GM23338 (cell line): ENCODE measurements at regions not wholly inside any gene's neighbourhood (a gene's known extent, or its start where the extent isn't known, plus 50 kb on each side); places are given as distances from the start of the nearest gene placed in this dataset.

ENCODE experiments used
- ATAC-seq: fragments of 200-7000 bp; cut with Tn5 transposase; 3 replicates; pipeline ENCODE4 v1.9.1; 2020
- DNase-seq: peaks from one replicate; pipeline ENCODE4 v3.0.0-alpha.2; 2015; ENCODE audit warnings: low spot score
- H2AFZ ChIP-seq: fragments of 200-600 bp; sonication (generic); 2 replicates; pipeline ENCODE4 v1.8.0; 2016; ENCODE audit warnings: antibody characterized with exemption, mild to moderate bottlenecking, moderate library complexity
- H3F3A ChIP-seq: fragments of 200-600 bp; sonication (generic); replicated peaks from 2 replicates; pipeline ENCODE4 v1.8.0; 2017; ENCODE audit warnings: antibody characterized with exemption, mixed run types, low read depth
- H3K27ac ChIP-seq: fragments of 200-600 bp; sonication (generic); 2 replicates; pipeline ENCODE4 v1.6.1; 2016; ENCODE audit warnings: low read depth
- H3K27me3 ChIP-seq: fragments of 200-600 bp; sonication (generic); 2 replicates; pipeline ENCODE4 v1.8.0; 2016; ENCODE audit warnings: mild to moderate bottlenecking, mixed run types, moderate library complexity; ENCODE audit not compliant: insufficient read depth
- H3K36me3 ChIP-seq: fragments of 200-600 bp; sonication (generic); 2 replicates; pipeline ENCODE4 v1.8.0; 2016; ENCODE audit warnings: mild to moderate bottlenecking; ENCODE audit not compliant: insufficient read depth
- H3K4me1 ChIP-seq: fragments of 200-600 bp; sonication (generic); 2 replicates; pipeline ENCODE4 v1.8.0; 2016; ENCODE audit warnings: mild to moderate bottlenecking, moderate library complexity; ENCODE audit not compliant: insufficient read depth
- H3K4me2 ChIP-seq: fragments of 200-600 bp; sonication (generic); 2 replicates; pipeline ENCODE4 v1.7.1; 2017; ENCODE audit warnings: mixed run types
- H3K4me3 ChIP-seq: fragments of 200-600 bp; sonication (generic); 2 replicates; pipeline ENCODE4 v1.6.1; 2016; ENCODE audit warnings: mixed run types
- H3K79me2 ChIP-seq: fragments of 200-600 bp; sonication (generic); replicated peaks from 2 replicates; pipeline ENCODE4 v1.8.0; 2017; ENCODE audit warnings: mild to moderate bottlenecking; ENCODE audit not compliant: insufficient read depth
- H3K9me2 ChIP-seq: fragments of 200-600 bp; sonication (generic); 2 replicates; pipeline ENCODE4 v1.8.0; 2017; ENCODE audit not compliant: insufficient read depth
- H4K20me1 ChIP-seq: fragments of 200-600 bp; sonication (generic); replicated peaks from 2 replicates; pipeline ENCODE4 v1.8.0; 2017; ENCODE audit warnings: mild to moderate bottlenecking; ENCODE audit not compliant: insufficient read depth
- H3K27ac Mint-ChIP-seq: 2 replicates; pipeline ENCODE4 v1.8.0; 2020; ENCODE audit warnings: inconsistent platforms, mild to moderate bottlenecking, moderate library complexity, mixed read lengths
- H3K27me3 Mint-ChIP-seq: 3 replicates; pipeline ENCODE4 v1.8.0; 2022; ENCODE audit warnings: low read depth, mild to moderate bottlenecking, moderate library complexity, mixed read lengths, inconsistent platforms; ENCODE audit not compliant: insufficient read depth, poor library complexity
- H3K36me3 Mint-ChIP-seq: 3 replicates; pipeline ENCODE4 v1.8.0; 2021; ENCODE audit warnings: low read depth, mild to moderate bottlenecking, inconsistent platforms, moderate library complexity, mixed read lengths
- H3K4me1 Mint-ChIP-seq: 3 replicates; pipeline ENCODE4 v1.8.0; 2020; ENCODE audit warnings: mild to moderate bottlenecking, inconsistent platforms, mixed read lengths
- H3K4me3 Mint-ChIP-seq: 3 replicates; pipeline ENCODE4 v1.8.0; 2021; ENCODE audit warnings: moderate library complexity, mild to moderate bottlenecking, inconsistent platforms, mixed read lengths
- H3K9me3 Mint-ChIP-seq: 3 replicates; pipeline ENCODE4 v1.8.0; 2020; ENCODE audit warnings: moderate library complexity, mild to moderate bottlenecking, inconsistent platforms, mixed read lengths
- CREB1 ChIP-seq: fragments of 250-450 bp; sonication (Bioruptor Pico); IDR thresholded peaks from 2 replicates; pipeline ENCODE4 v1.5.0; 2020; ENCODE audit warnings: low read depth, mild to moderate bottlenecking, moderate library complexity
- JUNB ChIP-seq: IDR thresholded peaks from one replicate; pipeline ENCODE4 v1.6.1; 2016; ENCODE audit warnings: antibody characterized with exemption; ENCODE audit not compliant: unreplicated experiment
- REST ChIP-seq: IDR thresholded peaks from one replicate; pipeline ENCODE4 v1.6.1; 2018; ENCODE audit warnings: antibody characterized with exemption; ENCODE audit not compliant: unreplicated experiment
- STAT1 ChIP-seq: IDR thresholded peaks from one replicate; pipeline ENCODE4 v1.6.1; 2016; ENCODE audit warnings: antibody characterized with exemption; ENCODE audit not compliant: unreplicated experiment
- ZNF114 ChIP-seq: fragments of 250-450 bp; sonication (Bioruptor Pico); IDR thresholded peaks from 2 replicates; pipeline ENCODE4 v1.5.0; 2020; ENCODE audit warnings: mild to moderate bottlenecking, moderate library complexity
- ZNF331 ChIP-seq: fragments of 250-450 bp; sonication (Bioruptor Pico); IDR thresholded peaks from 2 replicates; pipeline ENCODE4 v1.5.0; 2020; ENCODE audit warnings: low read depth, mild to moderate bottlenecking, moderate library complexity
- ZNF462 ChIP-seq: fragments of 250-450 bp; sonication (Bioruptor Pico); IDR thresholded peaks from 2 replicates; pipeline ENCODE4 v1.5.0; 2020; ENCODE audit warnings: mild to moderate bottlenecking, moderate library complexity

GRCh38 chr5:62051747-62052146 lies 254.3 kb upstream of the KIF2A start:
- TF ChIP-seq ZNF331 (no peak), ZNF114 (CRISPR knock-in tag) (no peak), CREB1 (CRISPR knock-in tag) (no peak), JUNB (no peak), STAT1 (no peak), REST (no peak), ZNF462 (no peak)
- no peak for DNase-seq
- no peak overlapping the region for H2AFZ ChIP-seq
- H3K79me2 ChIP-seq: no peaks in the 10 kb centered on the region
- no peaks in the 10 kb centered on the region for H4K20me1 ChIP-seq
- H3K27ac ChIP-seq: no peak overlapping the region
- H3K4me2 ChIP-seq: no peak overlapping the region
- peaks cover 12% of the 10 kb centered on the region; the same call in 1 of the 2 replicates for H3K9me2 ChIP-seq
- no peak overlapping the region for H3K4me3 ChIP-seq
- H3K36me3 ChIP-seq: no peaks in the 10 kb centered on the region
- H3K4me1 Mint-ChIP-seq: peaks cover 13% of the 10 kb centered on the region
- peaks cover 11% of the 10 kb centered on the region for H3K4me1 ChIP-seq
- H3K27me3 Mint-ChIP-seq: no peaks in the 10 kb centered on the region
- no peaks in the 10 kb centered on the region for H3F3A ChIP-seq
- peaks cover 10% of the 10 kb centered on the region; the same call in 2 of the 3 replicates for H3K9me3 Mint-ChIP-seq
- peaks cover 5% of the 10 kb centered on the region; the same call in 2 of the 3 replicates for H3K36me3 Mint-ChIP-seq
- H3K4me3 Mint-ChIP-seq: no peak overlapping the region
- no peak for ATAC-seq
- H3K27me3 ChIP-seq: no peaks in the 10 kb centered on the region
- H3K27ac Mint-ChIP-seq: no peak overlapping the region
